Hematopoietic multipotent progenitor cell treated with erythropoietin and hydrocortisone succinate and interleukin-3 and kit ligand, for 6 days (in vitro differentiated cells): ENCODE measurements at regions not wholly inside any gene's neighbourhood (a gene's known extent, or its start where the extent isn't known, plus 50 kb on each side); places are given as distances from the start of the nearest gene placed in this dataset.
"Not testable (repeated sequence)": the region's sequence is repeated elsewhere in the genome, so short reads cannot be mapped to it uniquely, and the experiment has no call there.

Source experiments
- DNase-seq: peaks from one replicate; pipeline ENCODE4 v3.0.0-alpha.2; 2015

DNA sequence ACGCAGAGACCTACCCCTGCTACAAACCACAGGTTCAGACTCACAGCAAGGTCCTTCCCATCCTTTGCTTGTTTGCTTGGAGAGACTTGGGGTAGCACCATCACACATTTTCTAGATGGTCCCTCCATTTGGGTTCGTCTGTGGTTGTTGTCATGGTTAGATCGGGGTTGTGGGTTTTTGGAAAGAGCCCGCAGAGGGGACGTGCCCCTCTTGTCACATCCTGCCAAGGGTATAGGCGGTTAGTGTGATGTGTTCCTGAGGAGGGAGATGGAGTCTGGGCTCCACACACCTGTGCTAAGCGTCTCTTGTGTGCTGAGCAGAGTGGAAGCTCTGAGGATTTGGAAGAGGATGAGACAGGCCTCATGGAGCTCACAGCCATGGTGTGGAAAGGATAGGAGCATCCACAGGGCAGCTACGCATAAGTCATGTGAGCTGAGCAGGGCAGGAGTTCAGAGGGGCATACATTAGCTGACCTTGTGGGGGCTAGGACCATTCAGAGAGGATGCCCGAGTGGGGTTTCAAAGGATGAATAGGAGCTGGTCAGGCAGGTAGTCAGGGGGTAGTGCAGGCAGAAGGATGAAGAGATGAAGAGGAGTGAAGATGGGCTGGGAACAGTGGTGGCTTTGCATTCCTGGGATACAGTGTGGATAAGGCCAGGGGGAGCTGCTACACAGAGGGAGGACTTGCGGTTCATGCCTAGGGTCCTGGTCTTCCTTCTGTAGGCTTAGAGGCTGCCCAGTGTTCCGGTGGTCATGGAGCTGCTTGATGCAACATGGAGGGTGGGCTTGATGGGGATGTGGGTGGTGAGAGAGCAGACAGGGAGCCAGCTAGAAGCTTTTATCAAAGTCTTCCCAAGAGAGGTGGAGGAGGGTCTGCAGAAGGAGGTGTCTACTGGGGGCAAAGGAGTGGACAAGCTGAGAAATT is 62.9 kb downstream of the ACKR3 start:
- no peak for DNase-seq

- no peak for DNase-seq
Observed at GRCh38 chr2:236633219-236633570, 63.6 kb downstream of the ACKR3 start.

DNA sequence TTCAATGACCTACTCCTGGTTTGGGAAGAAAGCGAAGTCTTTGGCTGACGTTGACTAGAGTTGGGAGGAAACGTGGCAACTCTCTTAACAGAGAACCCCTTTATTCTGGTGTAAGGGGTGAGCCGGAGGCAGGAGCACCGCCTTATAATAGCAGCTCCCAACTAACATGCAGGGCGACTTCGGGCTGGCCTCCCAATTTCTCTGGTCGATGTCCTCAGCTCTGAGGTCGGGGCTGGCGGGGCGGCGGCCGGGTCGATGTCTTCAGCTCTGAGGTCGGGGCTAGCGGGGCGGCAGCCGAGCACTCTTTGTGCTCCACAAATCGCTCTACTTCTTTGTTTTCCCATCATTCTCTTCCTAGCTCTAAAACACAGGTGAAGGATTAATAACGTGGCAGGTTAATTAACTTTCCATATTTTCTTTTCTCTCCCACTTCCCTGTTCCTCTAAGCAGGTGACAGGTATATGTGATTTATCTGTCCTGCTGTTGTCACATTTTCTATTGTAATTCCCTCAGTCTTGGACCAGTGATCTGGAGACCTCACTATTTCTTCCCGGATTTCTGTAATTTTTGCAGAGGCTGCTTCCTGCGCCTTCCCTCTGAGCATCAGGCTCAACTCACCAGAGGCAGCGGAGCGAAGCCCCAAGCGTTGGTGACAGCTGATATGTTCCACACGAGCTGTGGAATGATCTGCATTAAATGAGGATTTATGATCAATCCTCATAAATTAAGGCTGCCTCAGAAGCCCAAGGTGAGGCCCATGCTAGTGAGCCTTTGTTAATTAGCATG is 64.3 kb downstream of the ACKR3 start:
- no peak for DNase-seq

- DNase-seq = no peak
Observed at GRCh38 chr2:236636261-236636660, 66.6 kb downstream of the ACKR3 start.

DNA sequence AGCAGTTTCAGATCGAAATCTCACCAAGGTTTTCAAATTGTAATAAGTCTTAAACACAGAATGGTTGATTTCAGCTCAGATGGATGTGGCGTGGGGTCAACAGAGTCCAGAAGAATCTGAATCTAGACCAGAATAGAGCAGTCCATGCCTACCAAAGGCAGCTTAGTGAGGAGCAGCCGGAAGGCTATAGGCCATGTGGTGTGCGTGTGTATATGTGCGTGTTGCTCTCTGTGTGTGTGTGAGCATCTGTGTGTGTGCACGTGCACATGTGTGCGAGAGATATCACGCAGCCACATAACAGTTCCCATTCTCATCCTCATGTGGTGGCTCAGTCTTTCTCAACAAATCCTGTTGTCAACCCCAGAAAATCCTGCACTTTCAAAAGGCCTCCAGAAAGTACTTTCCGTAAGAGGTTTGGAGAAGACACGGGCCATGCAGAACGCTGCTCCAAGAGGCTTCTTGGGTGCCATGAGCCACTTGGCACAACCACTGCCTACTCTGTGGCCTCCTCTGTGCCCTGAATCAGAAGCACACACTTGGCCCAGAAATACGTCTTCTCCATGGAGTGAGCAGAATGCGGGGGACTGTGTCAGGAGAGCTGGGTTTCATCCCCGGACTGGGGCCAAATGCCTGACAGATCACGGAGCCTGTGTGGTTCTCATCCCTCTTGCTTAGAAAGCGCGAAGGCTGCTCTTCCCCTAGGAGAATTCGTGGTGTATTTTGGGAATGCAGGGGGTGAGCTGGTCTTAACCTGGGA is 67.3 kb downstream of the ACKR3 start:
- DNase-seq = no peak

- DNase-seq = no peak
Observed at GRCh38 chr2:236637686-236638569, 68.3 kb downstream of the ACKR3 start.

DNA sequence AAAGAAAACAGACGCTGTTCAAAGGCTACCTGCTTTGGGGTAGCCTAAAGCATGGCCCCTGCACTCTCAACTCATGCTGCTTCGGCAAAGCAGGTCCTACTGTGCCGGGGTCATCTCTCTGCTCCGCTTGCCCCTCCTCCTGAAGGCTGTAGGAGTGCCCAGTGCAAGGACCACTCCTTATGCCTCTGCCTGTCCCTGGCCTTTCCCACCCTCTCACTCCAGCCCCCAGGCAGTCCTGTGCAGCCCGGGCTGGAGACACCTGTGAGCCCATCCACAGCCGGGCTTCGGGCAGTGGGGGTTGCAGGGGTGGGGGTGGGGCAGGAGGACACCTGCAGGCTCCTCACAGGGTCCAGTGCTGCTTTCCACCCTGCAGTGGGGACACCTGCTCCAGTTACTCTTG is 69.1 kb downstream of the ACKR3 start:
- no peak for DNase-seq

DNA sequence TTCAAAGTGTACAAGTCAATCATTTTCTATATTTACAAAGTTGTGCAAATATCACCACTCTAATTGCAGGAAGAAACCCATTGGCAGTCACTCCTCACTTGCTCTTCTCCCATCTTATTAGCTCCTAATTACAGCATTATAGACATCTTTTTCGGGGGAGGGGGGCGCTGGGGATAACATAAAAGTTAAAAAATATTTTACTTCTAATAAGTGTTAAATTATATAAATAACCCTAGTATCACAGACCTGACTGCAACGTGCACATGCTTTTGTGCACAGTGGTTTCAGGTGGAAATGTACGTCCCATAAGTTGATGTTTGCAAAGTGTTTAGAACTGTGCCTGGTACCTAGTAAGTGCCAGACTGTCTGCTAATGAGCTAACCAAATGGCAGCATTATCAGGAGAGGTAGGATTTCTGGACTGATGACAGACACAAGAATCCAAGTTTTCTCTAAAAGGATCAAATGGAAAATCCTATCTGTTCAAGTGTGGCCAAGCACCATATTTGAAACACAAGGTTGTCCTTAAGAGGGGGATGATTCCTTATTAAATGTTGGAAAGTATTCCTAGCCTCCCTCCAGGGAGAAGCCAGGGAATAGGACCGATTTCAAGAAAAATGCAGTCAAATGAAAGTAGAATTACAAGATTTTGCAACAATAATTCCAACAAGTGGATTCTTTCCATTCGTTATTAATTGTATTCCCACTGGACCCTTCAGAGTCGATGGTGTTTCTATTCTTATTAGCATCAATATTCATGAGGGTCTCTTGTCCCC is 70.0 kb downstream of the ACKR3 start:
- no peak for DNase-seq

- no peak for DNase-seq
Observed at GRCh38 chr2:236641051-236641726, 71.6 kb downstream of the ACKR3 start.

DNA sequence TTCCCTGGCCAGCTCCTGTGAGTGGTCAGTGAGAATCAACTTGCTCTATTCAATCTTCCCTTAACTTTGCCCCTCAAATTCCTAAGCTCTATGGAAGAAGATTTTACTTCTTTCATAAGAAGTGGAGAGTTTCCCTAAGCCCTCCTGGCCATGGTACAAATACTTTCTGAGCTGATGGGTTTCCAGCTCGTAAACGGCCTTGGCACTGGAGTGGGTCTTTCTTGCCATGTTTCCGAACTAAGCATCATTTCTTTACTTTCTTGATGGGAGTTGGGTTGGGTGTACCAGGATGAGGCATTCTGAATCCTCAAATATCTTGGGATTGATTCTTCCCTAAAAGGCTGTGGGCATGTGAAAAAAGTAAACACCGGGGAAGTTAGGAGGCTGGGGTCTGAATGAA is 72.5 kb downstream of the ACKR3 start:
- DNase-seq = no peak

DNA sequence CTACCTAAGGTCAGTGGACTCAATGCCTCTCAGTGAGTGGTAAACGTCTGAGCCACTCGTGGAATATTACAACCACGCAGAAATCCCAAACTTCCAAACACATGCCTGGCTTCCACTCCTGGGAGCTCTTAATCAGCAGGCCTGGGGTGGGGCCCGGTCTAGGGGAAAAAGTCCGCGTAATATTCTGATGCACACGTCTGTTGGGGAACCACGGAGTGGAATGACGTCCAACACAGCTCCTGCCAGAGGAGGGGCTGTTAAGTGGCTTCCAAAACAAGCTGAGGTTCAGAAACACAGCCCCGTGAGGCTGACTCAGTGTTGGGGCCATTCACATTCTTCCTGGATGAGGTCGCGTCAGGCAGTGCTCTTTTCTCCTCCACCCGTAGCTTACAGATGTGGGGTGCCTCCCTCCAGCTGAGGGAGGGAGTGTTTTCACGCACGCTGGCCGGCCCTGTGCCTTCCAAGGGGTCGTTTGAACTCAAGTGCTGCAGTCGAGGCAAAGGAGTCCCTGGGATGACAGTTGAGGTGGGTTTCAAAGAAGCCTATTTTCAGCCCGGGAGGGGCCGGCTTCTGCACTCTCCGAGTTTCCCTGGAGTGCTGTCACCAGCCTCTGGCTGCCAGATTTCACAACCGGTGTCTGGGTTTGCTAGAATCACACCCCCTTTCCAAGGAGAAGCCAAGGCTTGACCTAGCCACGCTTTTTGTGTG is 73.1 kb downstream of the ACKR3 start:
- DNase-seq = no peak

- DNase-seq = no peak
Observed at GRCh38 chr2:236643480-236643879, 73.9 kb downstream of the ACKR3 start.

DNA sequence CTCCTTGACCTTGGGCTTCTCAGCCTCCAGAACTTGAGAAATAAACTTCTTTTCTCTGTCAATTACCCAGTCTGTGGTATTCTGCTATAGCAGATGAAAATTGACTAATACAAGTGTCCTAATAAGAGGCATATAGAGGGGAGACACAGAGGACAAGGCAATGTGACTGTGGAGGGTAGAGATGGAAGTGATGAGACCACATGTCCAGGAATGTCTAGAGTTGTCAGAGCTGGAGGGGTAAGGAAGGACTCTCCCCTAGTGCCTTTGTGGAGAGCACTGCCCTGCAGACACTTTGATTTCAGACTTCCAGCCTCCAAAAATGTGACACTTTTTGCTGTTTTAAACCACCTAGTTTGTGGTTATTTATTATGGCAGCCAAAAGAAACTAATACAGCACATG is 74.4 kb downstream of the ACKR3 start:
- no peak for DNase-seq

DNA sequence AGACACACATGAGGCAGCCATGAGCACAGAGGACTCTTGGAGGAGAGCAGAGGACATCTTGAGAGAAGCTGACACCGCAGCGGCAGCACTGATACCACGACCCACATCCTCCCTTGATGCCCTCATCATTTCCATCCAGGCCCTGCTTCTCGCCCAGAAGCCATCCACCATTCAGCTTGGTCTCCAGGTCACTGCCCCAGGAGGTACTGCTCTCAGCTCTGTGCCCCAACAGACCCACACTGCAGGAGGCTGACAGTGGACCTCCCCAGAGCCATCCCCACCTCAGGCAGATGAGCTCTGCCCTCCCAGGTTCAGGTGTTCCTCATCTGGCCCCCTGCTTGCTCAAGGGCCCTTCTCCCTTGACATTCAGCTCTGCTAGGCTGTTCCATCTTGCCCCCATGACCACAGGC is 74.9 kb downstream of the ACKR3 start:
- no peak for DNase-seq

DNA sequence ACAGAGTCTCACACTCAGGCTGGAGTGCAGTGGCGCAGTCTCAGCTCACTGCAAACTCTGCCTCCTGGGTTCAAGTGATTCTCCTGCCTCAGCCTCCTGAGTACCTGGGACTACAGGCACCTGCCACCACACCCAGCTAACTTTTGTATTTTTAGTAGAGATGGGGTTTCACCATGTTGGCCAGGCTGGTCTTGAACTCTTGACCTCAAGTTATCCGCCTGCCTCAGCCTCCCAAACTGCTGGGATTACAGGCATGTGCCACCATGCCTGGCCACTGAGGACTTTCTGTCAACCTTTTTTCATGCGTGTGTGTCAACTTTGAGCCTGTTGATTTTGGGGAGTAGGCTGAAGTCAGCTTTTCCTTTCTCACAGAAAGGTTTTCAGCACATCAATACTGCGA is 75.5 kb downstream of the ACKR3 start:
- not testable (repeated sequence) for DNase-seq

DNA sequence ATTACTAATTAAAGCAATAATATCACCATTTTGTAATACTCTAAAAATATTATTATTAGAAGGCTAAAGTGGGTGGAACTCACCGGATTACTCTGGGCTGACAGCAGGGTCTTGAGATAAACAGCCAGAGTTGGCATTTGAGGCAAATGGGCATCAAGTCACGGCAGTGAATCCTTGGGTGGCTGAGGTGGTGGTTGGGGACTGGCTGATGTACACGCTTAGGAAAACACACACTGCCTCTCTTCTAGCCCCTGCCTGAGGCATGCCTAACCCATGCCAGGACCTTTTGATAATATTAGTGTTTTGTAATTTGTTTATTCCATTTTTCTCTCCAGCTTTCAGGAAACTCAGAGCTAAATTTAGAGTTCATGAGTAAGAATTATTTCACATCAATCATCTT is 76.8 kb downstream of the ACKR3 start:
- DNase-seq = no peak

GRCh38 chr2:236646871-236647270 is 77.2 kb downstream of the ACKR3 start:
- DNase-seq = no peak

DNA sequence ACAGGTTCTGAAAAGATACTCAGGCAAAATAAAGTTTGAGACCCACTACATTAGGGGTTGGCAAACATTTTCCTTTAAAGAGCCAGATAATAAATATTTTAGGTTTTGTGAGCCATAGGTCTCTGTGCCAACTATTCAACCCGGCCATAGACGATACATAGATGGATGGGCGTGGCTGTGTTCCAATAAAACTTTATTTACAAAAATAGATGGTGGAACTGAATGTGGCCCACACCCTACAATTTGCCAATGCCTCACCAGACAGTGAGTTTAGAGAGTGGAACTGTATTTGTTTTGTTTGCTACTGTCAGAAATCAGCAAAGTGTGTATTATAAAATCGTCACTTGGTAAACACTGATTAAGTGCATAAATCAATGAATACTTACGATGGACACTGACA is 78.0 kb downstream of the ACKR3 start:
- DNase-seq = no peak

- DNase-seq = no peak
Observed at GRCh38 chr2:236653863-236654262, 84.2 kb downstream of the ACKR3 start.

DNA sequence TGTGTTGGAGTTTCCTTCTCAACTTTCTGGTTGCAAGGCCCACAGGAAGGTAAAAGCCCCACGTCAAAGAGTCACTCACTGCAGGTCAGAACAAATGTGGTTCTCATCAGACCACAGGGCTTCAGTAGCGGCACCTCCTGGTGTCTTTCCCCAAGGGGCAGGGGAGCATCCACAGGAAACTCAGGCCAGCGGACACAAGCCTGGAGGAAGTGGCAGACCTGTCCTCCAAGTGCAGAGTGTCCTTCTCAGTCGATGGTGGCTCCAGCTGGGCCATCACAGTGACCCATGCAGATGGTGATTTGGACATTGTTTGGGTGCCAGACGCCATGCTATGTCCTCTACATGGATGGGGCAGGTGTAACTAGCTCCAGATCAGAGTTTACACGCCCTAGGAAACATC is 84.9 kb downstream of the ACKR3 start:
- DNase-seq = no peak
